Naive thymus-derived CD8-positive, alpha-beta T cell (primary cell): ENCODE measurements at regions not wholly inside any gene's neighbourhood (a gene's known extent, or its start where the extent isn't known, plus 50 kb on each side); places are given as distances from the start of the nearest gene placed in this dataset.
"Not testable (repeated sequence)": the region's sequence is repeated elsewhere in the genome, so short reads cannot be mapped to it uniquely, and the experiment has no call there.

Source experiments
- ATAC-seq, 2 donors: fragments of 150-1000 bp; cut with Tn5 transposase in 1 of 2; sonication (Bioruptor Pico), chemical (Tn5 transposase) in 1 of 2; 1 replicate in 1 of 2; 2 replicates in 1 of 2; pipeline ENCODE4 v1.10.0; 2021; ENCODE audit warnings: mild to moderate bottlenecking in 2 of 2, moderate library complexity in 2 of 2
- POLR2A ChIA-PET: fragments of 350-600 bp; sonication (Branson Sonifier 250); formaldehyde crosslinking; loops from one replicate; lab custom pipeline; 2021; ENCODE audit warnings: antibody characterized with exemption; lab: Charles Lee
- DNase-seq, 10 donors: peaks; one replicate each; pipeline versions ENCODE4 v3.0.0 to v3.0.0-alpha.2; 2020 to 2022
- H3K27ac Mint-ChIP-seq, 10 donors: one replicate each; pipeline ENCODE4 v1.8.0; 2020 to 2022; ENCODE audit warnings: mild to moderate bottlenecking in 10 of 10, mixed read lengths in 10 of 10, moderate library complexity in 4 of 10, inconsistent platforms in 1 of 10
- H3K27me3 Mint-ChIP-seq, 5 donors: one replicate each; pipeline ENCODE4 v1.8.0; 2021 to 2022; ENCODE audit warnings: mixed read lengths in 5 of 5
- H3K36me3 Mint-ChIP-seq, 3 donors: one replicate each; pipeline ENCODE4 v1.8.0; 2020 to 2022; ENCODE audit warnings: mixed read lengths in 3 of 3, mild to moderate bottlenecking in 2 of 3, inconsistent platforms in 1 of 3
- H3K4me1 Mint-ChIP-seq, 4 donors: one replicate each; pipeline ENCODE4 v1.8.0; 2021 to 2022; ENCODE audit warnings: mixed read lengths in 4 of 4
- H3K4me3 Mint-ChIP-seq, 10 donors: one replicate each; pipeline ENCODE4 v1.8.0; 2020 to 2022; ENCODE audit warnings: mild to moderate bottlenecking in 10 of 10, mixed read lengths in 10 of 10, moderate library complexity in 6 of 10, inconsistent platforms in 1 of 10
- H3K9me3 Mint-ChIP-seq, 9 donors: one replicate each; pipeline ENCODE4 v1.8.0; 2020 to 2022; ENCODE audit warnings: mixed read lengths in 9 of 9, mild to moderate bottlenecking in 3 of 9, inconsistent platforms in 1 of 9, moderate library complexity in 1 of 9

GRCh38 chr16:29222008-29222407 is 184.5 kb downstream of the NPIPB11 start:
- Mint-ChIP-seq H3K27ac (peak overlapping the region in 1 of 10 donors; percentile 35), H3K36me3 (peaks cover 2 to 12% (median 7%) of the 10 kb centered on the region in 3 donors), H3K4me1 (peaks cover 15 to 22% (median 19%) of the 10 kb centered on the region in 4 donors)
- ATAC-seq, H3K9me3 Mint-ChIP-seq, H3K27me3 Mint-ChIP-seq, DNase-seq, H3K4me3 Mint-ChIP-seq, POLR2A ChIA-PET: not testable (repeated sequence)

DNA sequence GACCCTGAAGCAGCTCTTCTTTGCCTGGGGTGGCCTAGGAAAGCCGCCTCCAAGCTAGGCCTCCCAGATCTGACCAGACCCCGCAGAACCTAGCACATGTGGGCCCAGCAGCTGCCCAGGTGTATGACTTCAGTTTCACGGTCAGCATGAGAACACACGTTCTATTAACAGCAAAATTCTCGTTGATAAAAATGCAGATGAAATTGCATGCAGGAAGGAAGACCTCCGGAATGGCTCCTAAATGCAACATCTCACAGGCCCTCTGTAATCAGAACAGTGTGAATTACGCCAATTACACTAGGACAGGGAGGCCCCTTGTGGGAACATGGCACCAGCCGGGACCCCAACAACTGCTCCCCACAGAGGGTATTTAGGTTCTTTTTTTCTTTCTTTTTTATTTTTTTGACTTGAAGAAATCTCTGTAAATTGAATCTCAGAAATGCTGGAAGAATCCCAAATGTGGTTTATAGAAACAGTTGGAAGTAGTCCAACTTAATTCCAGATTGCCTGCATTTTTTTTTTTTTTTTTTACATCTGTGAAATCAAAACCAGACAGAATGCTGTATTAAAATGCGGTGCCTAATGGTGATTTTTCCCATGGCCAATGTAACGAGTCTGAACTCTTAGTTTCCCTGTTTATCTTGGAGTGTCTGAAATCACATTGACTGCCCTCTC is 185.1 kb downstream of the NPIPB11 start:
- ATAC-seq, H3K27me3 Mint-ChIP-seq, H3K4me3 Mint-ChIP-seq, DNase-seq, H3K36me3 Mint-ChIP-seq, POLR2A ChIA-PET, H3K9me3 Mint-ChIP-seq: not testable (repeated sequence)
- Mint-ChIP-seq H3K27ac (peak overlapping the region in 1 of 10 donors; percentile 15), H3K4me1 (peaks cover 15 to 22% (median 18%) of the 10 kb centered on the region in 4 donors)

- H3K9me3 Mint-ChIP-seq, POLR2A ChIA-PET, H3K4me3 Mint-ChIP-seq, DNase-seq, H3K36me3 Mint-ChIP-seq, H3K27me3 Mint-ChIP-seq, H3K27ac Mint-ChIP-seq, ATAC-seq: not testable (repeated sequence)
- peaks cover 15 to 18% (median 17%) of the 10 kb centered on the region in 4 donors for H3K4me1 Mint-ChIP-seq
Measured at GRCh38 chr16:29220647-29221191, 185.8 kb downstream of the NPIPB11 start.

DNA sequence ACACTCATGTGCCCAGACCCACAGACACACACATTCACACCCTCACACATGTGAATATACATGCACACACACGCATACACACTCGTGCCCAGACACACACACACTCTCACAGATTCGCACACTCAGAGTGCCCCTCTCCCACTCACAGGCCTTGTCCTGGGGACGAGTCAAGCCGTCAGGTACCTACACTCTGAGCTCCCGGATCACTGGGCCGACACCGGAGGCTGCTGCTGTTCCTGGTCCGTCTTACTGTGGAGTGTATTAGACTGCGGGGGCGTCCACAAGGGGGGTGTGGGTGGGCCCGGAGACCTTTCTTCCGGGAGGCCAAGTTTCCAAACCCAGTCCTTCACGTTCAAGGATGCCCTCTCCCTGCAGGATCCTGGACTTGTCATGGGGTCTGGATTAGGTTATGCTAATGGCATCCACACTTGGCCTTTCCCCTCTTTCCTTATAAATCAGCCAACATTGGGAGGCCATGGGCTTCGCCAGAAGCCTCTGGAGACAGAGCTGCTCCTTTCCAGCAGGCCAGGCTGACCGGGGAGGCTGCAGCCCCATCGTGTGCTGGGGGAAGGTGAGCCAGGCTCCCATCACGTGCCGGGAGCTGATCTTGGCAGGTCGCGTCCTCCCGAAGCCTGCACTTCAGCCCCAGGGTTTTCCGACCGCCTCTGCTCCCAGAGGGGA is 186.4 kb downstream of the NPIPB11 start:
- H3K27me3 Mint-ChIP-seq, H3K4me3 Mint-ChIP-seq, ATAC-seq, H3K9me3 Mint-ChIP-seq, POLR2A ChIA-PET, H3K36me3 Mint-ChIP-seq, DNase-seq: not testable (repeated sequence)
- H3K4me1 Mint-ChIP-seq: peaks cover 15 to 18% (median 17%) of the 10 kb centered on the region in 4 donors
- H3K27ac Mint-ChIP-seq: peak overlapping the region in 3 of 10 donors; percentile 6 to 83 (median 59)

DNA sequence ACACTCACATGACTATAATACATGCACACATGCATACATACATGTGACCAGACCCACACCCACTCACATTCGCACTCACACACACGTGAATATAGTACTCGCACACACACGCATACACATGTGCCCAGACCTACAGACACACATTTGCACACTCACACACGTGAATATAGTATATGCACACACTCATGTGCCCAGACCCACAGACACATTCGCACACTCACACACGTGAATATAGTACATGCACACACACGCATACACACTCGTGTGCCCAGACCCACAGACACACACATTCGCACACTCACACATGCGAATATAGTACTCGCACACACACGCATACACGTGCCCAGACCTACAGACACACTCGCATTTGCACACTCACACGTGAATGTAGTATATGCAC is 186.9 kb downstream of the NPIPB11 start:
- H3K36me3 Mint-ChIP-seq, POLR2A ChIA-PET, ATAC-seq, H3K4me3 Mint-ChIP-seq, H3K9me3 Mint-ChIP-seq, DNase-seq, H3K27me3 Mint-ChIP-seq: not testable (repeated sequence)
- Mint-ChIP-seq H3K27ac (peak overlapping the region in 3 of 10 donors; percentile 6 to 83 (median 59)), H3K4me1 (peaks cover 15 to 17% (median 15%) of the 10 kb centered on the region in 4 donors)

GRCh38 chr16:29218649-29219048 is 187.9 kb downstream of the NPIPB11 start:
- H3K4me3 Mint-ChIP-seq, H3K9me3 Mint-ChIP-seq, H3K27ac Mint-ChIP-seq, POLR2A ChIA-PET, ATAC-seq, H3K27me3 Mint-ChIP-seq, DNase-seq, H3K36me3 Mint-ChIP-seq: not testable (repeated sequence)
- H3K4me1 Mint-ChIP-seq: peaks cover 8 to 15% (median 11%) of the 10 kb centered on the region in 4 donors

GRCh38 chr16:29218171-29218570 is 188.3 kb downstream of the NPIPB11 start:
- H3K4me1 Mint-ChIP-seq: peaks cover 4 to 13% (median 11%) of the 10 kb centered on the region in 4 donors
- H3K27me3 Mint-ChIP-seq, DNase-seq, ATAC-seq, H3K9me3 Mint-ChIP-seq, POLR2A ChIA-PET, H3K27ac Mint-ChIP-seq, H3K4me3 Mint-ChIP-seq, H3K36me3 Mint-ChIP-seq: not testable (repeated sequence)

- peak overlapping the region in 1 of 10 donors; percentile 19 for H3K27ac Mint-ChIP-seq
- DNase-seq, H3K4me3 Mint-ChIP-seq, POLR2A ChIA-PET, ATAC-seq, H3K36me3 Mint-ChIP-seq, H3K9me3 Mint-ChIP-seq, H3K27me3 Mint-ChIP-seq: not testable (repeated sequence)
- peaks cover 3 to 13% (median 8%) of the 10 kb centered on the region in 4 donors for H3K4me1 Mint-ChIP-seq
Measured at GRCh38 chr16:29217752-29218126, 188.8 kb downstream of the NPIPB11 start.

DNA sequence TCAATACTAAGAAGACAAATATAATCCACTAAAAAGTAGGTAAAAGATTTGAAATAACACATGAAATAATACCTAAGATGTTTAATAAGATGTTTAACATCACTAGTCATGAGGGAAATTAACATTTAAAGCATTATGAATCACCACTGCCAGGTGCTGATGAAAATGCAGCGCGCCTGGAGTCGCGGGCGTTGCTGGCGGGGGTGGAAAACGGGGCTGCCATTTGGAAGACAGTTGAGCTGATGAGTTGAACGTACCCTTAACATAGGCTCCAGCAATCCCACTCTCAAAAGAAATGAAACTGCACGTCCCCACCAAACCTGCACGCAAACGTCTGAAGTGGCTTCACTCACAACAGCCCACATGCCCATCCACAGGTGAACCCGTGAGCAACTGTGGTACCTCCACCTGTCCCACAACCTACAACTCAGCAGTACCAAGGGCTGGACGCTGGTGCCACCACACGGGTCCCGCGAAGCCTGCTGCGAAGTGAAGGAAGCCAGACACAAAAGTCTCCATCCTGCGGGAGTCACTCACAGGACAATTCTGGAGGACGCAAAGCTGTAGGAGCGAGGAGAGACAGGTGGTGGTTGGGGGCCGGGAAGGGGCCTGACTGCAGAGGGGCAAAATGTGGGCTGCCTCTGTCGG is 189.3 kb downstream of the NPIPB11 start:
- DNase-seq, H3K36me3 Mint-ChIP-seq, POLR2A ChIA-PET, H3K27me3 Mint-ChIP-seq, H3K4me3 Mint-ChIP-seq, H3K9me3 Mint-ChIP-seq, ATAC-seq: not testable (repeated sequence)
- Mint-ChIP-seq H3K4me1 (peaks cover 3 to 13% (median 8%) of the 10 kb centered on the region in 4 donors), H3K27ac (peak overlapping the region in 7 of 10 donors; percentile 8 to 48 (median 27))

DNA sequence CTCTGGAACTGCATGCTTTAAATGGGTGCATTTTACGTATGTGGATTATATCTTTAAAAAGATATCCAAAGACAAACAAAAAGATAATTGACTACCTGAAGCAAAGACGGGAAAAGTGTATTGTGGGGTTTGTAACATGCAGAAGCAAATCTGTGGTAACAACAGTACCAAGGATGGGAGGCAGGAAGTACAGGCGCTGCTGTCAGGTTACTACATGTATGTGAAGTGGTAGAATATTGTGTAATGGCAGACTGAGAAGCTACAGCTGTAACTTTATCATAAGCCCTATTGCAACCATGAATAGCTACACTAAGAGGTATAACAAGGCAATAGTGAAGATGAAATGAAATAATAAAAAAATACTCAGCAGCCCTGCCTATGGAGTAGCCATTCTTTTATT is 192.7 kb downstream of the NPIPB11 start:
- DNase-seq (peak in 2 of 10 donors; percentile 11 to 26), ATAC-seq (peak; percentile 44 to 72)
- H3K4me3 Mint-ChIP-seq, H3K36me3 Mint-ChIP-seq, H3K4me1 Mint-ChIP-seq, POLR2A ChIA-PET, H3K27me3 Mint-ChIP-seq, H3K9me3 Mint-ChIP-seq: not testable (repeated sequence)
- H3K27ac Mint-ChIP-seq: peak overlapping the region in 4 of 10 donors; percentile 3 to 15 (median 4)

GRCh38 chr16:29213251-29213650 is 193.3 kb downstream of the NPIPB11 start:
- H3K4me1 Mint-ChIP-seq, H3K36me3 Mint-ChIP-seq, H3K27me3 Mint-ChIP-seq, H3K27ac Mint-ChIP-seq, ATAC-seq, H3K4me3 Mint-ChIP-seq, H3K9me3 Mint-ChIP-seq, POLR2A ChIA-PET, DNase-seq: not testable (repeated sequence)

DNA sequence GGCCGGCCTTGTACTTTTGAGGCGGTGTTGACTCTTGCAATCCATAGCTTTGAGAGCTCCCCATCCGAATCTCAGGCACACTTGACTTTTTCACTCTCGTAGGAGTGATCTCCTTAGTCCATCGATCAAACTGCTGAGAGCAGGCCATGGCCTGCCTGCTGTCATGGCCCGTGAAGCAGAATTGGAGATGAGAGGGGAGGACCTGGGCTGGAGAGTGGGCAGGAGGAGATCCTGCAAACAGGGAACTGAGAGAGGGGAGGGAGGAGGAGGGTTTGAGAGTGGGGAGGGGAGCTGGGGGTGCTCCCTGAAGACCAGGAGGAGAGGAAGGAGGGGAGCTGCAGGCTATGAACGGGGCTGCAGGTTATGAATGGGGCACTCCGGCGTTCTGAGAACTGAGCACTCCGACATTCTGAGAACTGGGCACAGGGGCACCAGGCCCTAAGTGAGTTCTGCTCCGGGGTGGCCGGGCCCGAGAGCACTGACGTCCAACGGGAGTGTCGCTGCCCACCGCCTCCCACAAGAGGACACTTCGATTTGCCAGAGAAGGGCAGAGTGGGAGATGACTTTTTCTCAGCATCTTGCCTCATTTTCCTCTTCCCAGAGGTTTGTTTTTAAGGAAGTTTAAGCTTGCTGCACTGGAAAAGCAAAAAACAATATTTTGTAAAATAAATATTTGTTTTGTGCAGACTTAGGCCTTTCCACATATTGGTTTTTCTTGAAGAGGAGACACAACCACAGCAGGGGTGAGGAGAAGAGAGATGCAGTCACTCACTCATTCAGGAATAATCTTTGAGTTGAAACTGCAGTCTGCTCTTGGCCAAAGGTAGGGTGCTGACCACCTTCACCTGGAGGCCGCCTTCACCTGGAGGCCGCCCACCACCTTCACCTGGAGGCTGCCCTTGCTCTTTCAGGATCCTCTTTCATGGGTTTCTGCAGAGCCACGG is 194.2 kb downstream of the NPIPB11 start:
- H3K9me3 Mint-ChIP-seq, H3K27ac Mint-ChIP-seq, H3K27me3 Mint-ChIP-seq, H3K4me1 Mint-ChIP-seq, POLR2A ChIA-PET, DNase-seq, ATAC-seq, H3K4me3 Mint-ChIP-seq, H3K36me3 Mint-ChIP-seq: not testable (repeated sequence)
